DOHH2 (cell line): ENCODE measurements at regions not wholly inside any gene's neighbourhood (a gene's known extent, or its start where the extent isn't known, plus 50 kb on each side); places are given as distances from the start of the nearest gene placed in this dataset.

Experiments used
- CTCF ChIP-seq: fragments of 200-600 bp; sonication (generic); IDR thresholded peaks from one replicate; pipeline ENCODE4 v1.5.1; 2014; ENCODE audit warnings: antibody characterized with exemption, mild to moderate bottlenecking, low read depth, low read length; ENCODE audit not compliant: poor library complexity, severe bottlenecking
- EZH2phosphoT487 ChIP-seq: fragments of 200-600 bp; sonication (generic); IDR thresholded peaks from 2 replicates; pipeline ENCODE4 v1.6.1; 2017; ENCODE audit warnings: borderline replicate concordance, mild to moderate bottlenecking, antibody characterized with exemption, low read length, moderate library complexity, mixed read lengths

- no peak for TF ChIP-seq CTCF
- TF ChIP-seq EZH2phosphoT487 = no peak
Observed at GRCh38 chr5:1642221-1642620, 118.5 kb upstream of the LPCAT1 start.
